Ramos (cell line): ENCODE measurements at regions not wholly inside any gene's neighbourhood (a gene's known extent, or its start where the extent isn't known, plus 50 kb on each side); places are given as distances from the start of the nearest gene placed in this dataset.
"Not testable (repeated sequence)": the region's sequence is repeated elsewhere in the genome, so short reads cannot be mapped to it uniquely, and the experiment has no call there.

Experiments
- in situ Hi-C: fragments of 300-500 bp; cut with MboI; formaldehyde crosslinking; loops from one replicate; pipeline ENCODE4 v1.14.3; 2022; ENCODE audit warnings: low sequenced_read_pairs; ENCODE audit not compliant: unreplicated experiment

GRCh38 chr12:54799966-54800365 lies 54.4 kb upstream of the MUCL1 start:
- in situ Hi-C loops = not testable (repeated sequence)

DNA sequence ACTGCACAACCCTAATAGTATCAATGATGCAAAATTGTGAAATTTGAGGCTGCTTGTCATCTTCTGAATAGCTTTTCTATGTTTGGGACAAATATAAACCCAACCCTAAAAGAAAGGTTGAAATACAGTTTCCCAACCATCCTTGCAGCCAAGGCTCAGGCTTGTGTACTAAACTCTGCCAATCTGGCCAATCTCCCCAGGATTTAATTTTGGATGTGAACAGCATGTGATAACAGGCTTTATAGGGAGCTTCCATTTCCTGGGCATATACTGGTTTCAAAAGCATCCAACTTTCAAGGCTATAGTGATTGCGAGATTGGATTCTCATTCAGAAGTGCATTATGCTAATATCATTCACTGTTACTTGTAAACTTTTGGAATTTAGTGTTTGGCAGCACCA lies 55.7 kb upstream of the MUCL1 start:
- in situ Hi-C loops = no loop called here

GRCh38 chr12:54796991-54797390 lies 57.3 kb upstream of the MUCL1 start:
- in situ Hi-C loops = no loop called here

- in situ Hi-C loops = no loop called here
Observed at GRCh38 chr12:54795644-54796043, 58.7 kb upstream of the MUCL1 start.

GRCh38 chr12:54786081-54786480 lies 68.2 kb upstream of the MUCL1 start:
- in situ Hi-C loops = no loop called here

DNA sequence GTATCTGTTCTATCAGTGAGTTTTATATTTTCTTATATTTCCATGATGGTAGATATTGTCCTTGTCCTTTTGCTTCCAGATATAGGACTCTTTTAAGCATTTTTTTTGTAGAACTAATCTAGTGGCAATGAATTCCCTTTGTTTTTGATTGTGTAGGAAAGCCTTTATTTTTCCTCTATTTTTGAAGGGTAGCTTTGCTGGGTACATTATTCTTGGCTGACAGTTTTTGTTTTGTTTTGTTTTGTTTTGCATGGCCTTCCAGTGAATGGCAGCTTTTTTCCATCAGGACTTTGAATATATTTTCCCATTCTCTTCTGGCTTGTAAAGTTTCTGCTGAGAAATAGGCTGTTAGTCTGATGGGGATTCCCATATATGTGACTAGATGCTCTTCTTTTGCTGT lies 70.2 kb upstream of the MUCL1 start:
- in situ Hi-C loops = no loop called here

DNA sequence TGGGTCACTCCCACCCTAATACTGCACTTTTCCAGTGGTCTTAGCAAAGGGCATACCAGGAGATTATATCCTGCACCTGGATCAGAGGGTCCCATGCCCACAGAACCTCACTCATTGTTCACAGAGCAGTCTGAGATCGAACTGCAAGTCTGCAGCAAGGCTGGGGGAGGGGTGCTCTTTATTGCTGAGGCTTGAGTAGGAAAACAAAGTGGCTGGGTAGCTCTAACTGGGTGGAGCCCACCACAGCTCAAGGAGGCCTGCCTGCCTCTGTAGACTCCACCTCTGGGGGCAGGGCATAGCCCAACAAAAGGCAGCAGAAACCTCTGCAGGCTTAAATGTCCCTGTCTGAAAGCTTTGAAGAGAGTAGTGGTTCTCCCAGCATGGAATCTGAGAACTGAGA lies 77.3 kb upstream of the MUCL1 start:
- in situ Hi-C loops = not testable (repeated sequence)

DNA sequence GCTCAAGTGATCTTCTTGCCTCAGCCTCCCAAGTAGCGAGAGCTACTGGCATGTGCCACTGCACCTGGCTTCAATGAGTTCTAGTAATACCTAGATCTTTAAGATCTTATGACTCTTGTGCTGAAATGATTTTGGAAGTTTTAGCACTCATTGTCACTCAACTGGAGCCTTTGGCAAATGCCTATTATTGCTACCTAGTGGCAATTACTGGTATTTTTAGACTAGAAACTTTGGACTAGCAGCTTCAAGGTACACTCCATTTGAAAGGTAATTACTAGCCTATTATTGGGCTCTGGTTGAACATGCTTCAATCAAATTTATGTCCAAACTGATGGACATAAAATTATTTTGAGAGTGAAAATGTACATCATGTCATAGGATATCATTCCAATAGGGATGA lies 80.7 kb upstream of the MUCL1 start:
- in situ Hi-C loops = no loop called here

GRCh38 chr12:54765652-54766051 lies 88.7 kb upstream of the MUCL1 start:
- in situ Hi-C loops = no loop called here

DNA sequence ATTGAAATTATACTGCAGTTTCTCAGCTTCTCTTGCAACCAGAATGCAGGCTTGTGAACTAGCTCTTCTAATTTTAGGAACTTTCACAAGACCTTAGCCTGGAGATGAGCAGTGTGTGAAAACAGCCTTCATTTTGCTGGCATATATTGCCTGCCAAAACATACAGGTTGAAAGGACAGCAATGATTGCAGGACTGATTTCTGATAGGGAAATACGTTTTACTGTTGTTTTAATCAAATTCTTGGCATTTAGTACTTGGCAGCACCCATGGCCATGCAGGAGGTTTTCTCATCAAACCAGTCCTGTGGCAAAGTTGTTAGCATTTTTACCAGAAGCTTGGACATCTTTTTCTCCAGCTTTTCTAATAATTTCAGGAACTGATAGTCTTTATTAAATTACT lies 91.9 kb upstream of the MUCL1 start:
- in situ Hi-C loops = no loop called here

DNA sequence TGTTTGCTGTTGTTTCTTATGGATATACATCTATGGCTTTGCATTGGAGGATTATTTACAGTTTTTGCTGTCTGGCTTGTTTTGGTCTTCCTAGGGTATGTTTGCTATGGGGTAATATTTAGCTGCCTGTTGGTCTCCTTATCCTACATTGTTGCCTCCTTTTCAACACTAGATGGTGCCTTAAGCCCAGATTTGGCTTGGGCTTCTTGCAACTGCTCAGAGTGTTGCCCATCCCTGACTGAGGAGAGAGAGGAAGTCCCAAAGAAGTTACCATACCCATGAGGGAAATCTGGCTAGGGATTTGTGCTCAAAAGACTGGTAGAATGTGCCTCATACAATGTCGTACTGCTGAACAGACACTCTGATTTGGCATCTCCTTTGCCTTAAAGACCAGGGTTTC lies 94.6 kb upstream of the MUCL1 start:
- in situ Hi-C loops = no loop called here

- in situ Hi-C loops = no loop called here
Observed at GRCh38 chr12:54751493-54751892, 102.8 kb upstream of the MUCL1 start.

GRCh38 chr12:54749191-54749818 lies 101.1 kb upstream of the DCD start:
- in situ Hi-C loops = loop anchor here (25.0 kb wide), 1 partner anchor 213 kb away; no protein-coding TSS in a partner anchor

DNA sequence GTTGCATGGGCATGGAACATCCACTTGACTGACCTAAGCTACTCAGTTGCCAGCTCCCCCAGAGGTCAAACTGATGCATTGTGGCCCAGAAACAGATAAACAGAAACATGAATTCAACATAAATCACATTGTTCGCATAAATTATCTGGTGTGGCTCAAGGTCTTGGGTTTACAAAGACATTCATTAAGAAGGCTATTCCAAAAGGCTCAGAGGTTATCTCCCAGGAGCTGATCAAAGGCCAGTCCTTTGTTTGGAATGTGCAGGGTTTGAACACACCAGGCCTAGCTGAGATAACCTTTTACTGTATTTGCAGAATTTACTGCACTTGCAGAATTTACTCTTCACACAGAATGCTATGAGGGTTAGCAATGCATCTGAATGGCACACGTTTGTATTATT lies 96.4 kb upstream of the DCD start:
- in situ Hi-C loops = loop anchor here (25.0 kb wide), 1 partner anchor 218 kb away; no protein-coding TSS in a partner anchor

- in situ Hi-C loops = loop anchor here (25.0 kb wide), 1 partner anchor 221 kb away; no protein-coding TSS in a partner anchor
Observed at GRCh38 chr12:54740882-54741281, 92.7 kb upstream of the DCD start.

GRCh38 chr12:54736549-54736948 lies 88.4 kb upstream of the DCD start:
- in situ Hi-C loops = loop anchor here (25.0 kb wide), 1 partner anchor 226 kb away; no protein-coding TSS in a partner anchor

- in situ Hi-C loops = loop anchor here (25.0 kb wide), 1 partner anchor 228 kb away; no protein-coding TSS in a partner anchor
Observed at GRCh38 chr12:54734196-54734950, 86.2 kb upstream of the DCD start.

DNA sequence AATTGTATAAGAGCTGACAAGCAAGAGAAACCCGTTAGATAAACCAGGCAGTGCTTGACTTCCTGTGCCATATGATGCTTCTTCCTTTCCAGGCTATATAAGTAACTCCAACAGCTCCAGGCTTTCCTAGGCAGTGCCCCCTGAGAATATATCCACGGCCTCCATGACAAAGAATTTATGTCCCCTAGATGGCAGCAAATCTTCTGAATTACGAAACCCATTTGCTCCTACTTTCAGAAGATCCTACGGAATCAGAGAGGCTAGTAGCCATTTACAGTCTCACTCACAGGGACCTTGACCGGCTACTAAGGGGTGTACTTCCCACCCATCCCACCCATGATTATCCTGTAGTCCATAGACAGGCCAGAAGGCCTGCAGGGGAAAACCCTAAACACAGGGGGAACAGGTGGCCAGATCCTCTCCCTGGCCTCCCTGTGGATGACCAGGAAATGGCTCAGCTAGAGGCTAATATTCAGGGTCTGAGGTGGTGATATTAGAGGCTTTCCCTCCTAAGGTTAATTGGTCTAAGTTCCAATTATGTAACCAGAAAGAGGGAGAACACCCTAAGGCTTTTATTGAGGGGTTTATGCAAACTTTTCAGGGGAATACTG lies 77.2 kb upstream of the DCD start:
- in situ Hi-C loops = loop anchor here (25.0 kb wide), 1 partner anchor 237 kb away; no protein-coding TSS in a partner anchor

GRCh38 chr12:54723379-54724256 lies 75.5 kb upstream of the DCD start:
- in situ Hi-C loops = no loop called here

- in situ Hi-C loops = no loop called here
Observed at GRCh38 chr12:54721312-54721711, 73.1 kb upstream of the DCD start.
